ENCODE measurements at regions not wholly inside any gene's neighbourhood (a gene's known extent, or its start where the extent isn't known, plus 50 kb on each side); places are given as distances from the start of the nearest gene placed in this dataset.

DNA sequence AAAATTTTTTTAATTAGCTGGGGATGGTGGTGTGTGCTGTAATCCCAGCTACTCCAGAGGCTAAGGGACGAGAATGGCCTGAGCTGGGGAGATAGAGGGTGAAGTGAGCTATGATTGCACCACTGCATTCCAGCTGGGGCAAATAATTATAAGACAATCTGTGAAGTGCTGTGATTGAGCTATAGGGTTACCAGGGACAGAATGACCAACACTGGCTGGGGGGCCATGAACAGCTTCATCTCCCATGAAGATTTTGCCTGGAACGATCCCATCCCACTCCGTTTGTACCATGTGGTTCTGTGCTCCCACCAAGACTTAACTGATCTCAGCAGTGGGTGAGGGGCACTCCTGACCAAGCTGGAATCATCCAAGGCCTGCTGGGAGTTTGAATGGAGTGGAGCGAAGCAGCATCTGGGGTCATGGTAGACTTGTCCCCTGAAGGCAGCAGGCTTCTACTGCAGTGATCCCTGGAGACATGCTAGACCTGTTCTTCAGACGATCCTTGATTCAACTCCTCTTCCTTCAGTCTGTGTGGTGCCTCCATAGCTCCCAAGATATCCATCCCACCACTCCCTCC, 53.6 kb upstream of the CTPS1 start:
- TF ChIP-seq RAD21 (IDR thresholded peaks at IDR 0.05) (no peak), TAF1 (conservative IDR thresholded peaks at IDR 0.05) (no peak), RXRA (IDR thresholded peaks at IDR 0.05) (no peak), GABPA (IDR thresholded peaks at IDR 0.05 in 1 of 2, conservative IDR thresholded peaks at IDR 0.05 in 1 of 2) (no peak), HNF4A (conservative IDR thresholded peaks at IDR 0.05) (no peak)
- TF ChIP-seq, protein P1, sequence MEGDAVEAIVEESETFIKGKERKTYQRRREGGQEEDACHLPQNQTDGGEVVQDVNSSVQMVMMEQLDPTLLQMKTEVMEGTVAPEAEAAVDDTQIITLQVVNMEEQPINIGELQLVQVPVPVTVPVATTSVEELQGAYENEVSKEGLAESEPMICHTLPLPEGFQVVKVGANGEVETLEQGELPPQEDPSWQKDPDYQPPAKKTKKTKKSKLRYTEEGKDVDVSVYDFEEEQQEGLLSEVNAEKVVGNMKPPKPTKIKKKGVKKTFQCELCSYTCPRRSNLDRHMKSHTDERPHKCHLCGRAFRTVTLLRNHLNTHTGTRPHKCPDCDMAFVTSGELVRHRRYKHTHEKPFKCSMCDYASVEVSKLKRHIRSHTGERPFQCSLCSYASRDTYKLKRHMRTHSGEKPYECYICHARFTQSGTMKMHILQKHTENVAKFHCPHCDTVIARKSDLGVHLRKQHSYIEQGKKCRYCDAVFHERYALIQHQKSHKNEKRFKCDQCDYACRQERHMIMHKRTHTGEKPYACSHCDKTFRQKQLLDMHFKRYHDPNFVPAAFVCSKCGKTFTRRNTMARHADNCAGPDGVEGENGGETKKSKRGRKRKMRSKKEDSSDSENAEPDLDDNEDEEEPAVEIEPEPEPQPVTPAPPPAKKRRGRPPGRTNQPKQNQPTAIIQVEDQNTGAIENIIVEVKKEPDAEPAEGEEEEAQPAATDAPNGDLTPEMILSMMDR (IDR thresholded peaks at IDR 0.05; ENCODE audit: low read depth, low read length, missing input control): no peak
- TF ChIP-seq, protein P2, sequence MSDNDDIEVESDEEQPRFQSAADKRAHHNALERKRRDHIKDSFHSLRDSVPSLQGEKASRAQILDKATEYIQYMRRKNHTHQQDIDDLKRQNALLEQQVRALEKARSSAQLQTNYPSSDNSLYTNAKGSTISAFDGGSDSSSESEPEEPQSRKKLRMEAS (IDR thresholded peaks at IDR 0.05): no peak
- TF ChIP-seq, protein P3, sequence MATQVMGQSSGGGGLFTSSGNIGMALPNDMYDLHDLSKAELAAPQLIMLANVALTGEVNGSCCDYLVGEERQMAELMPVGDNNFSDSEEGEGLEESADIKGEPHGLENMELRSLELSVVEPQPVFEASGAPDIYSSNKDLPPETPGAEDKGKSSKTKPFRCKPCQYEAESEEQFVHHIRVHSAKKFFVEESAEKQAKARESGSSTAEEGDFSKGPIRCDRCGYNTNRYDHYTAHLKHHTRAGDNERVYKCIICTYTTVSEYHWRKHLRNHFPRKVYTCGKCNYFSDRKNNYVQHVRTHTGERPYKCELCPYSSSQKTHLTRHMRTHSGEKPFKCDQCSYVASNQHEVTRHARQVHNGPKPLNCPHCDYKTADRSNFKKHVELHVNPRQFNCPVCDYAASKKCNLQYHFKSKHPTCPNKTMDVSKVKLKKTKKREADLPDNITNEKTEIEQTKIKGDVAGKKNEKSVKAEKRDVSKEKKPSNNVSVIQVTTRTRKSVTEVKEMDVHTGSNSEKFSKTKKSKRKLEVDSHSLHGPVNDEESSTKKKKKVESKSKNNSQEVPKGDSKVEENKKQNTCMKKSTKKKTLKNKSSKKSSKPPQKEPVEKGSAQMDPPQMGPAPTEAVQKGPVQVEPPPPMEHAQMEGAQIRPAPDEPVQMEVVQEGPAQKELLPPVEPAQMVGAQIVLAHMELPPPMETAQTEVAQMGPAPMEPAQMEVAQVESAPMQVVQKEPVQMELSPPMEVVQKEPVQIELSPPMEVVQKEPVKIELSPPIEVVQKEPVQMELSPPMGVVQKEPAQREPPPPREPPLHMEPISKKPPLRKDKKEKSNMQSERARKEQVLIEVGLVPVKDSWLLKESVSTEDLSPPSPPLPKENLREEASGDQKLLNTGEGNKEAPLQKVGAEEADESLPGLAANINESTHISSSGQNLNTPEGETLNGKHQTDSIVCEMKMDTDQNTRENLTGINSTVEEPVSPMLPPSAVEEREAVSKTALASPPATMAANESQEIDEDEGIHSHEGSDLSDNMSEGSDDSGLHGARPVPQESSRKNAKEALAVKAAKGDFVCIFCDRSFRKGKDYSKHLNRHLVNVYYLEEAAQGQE (IDR thresholded peaks at IDR 0.05): no peak
